GM21423 (cell line): ENCODE measurements at regions not wholly inside any gene's neighbourhood (a gene's known extent, or its start where the extent isn't known, plus 50 kb on each side); places are given as distances from the start of the nearest gene placed in this dataset.
"Not testable (repeated sequence)": the region's sequence is repeated elsewhere in the genome, so short reads cannot be mapped to it uniquely, and the experiment has no call there.

Experiments
- ATAC-seq: cut with Tn5 transposase; IDR thresholded peaks from one replicate; pipeline ENCODE4 v1.9.1; 2021; ENCODE audit warnings: mild to moderate bottlenecking, moderate library complexity; ENCODE audit not compliant: unreplicated experiment

- ATAC-seq: no peak
Observed at GRCh38 chr4:11693693-11694092, 265.0 kb upstream of the HS3ST1 start.

GRCh38 chr4:11691236-11691635, 262.5 kb upstream of the HS3ST1 start:
- ATAC-seq: no peak

GRCh38 chr4:11687727-11688126, 259.0 kb upstream of the HS3ST1 start:
- no peak for ATAC-seq

GRCh38 chr4:11685481-11685880, 256.8 kb upstream of the HS3ST1 start:
- ATAC-seq: no peak

GRCh38 chr4:11675051-11675800, 246.5 kb upstream of the HS3ST1 start:
- ATAC-seq: no peak

GRCh38 chr4:11670304-11670703, 241.6 kb upstream of the HS3ST1 start:
- ATAC-seq: no peak

GRCh38 chr4:11669156-11669555, 240.5 kb upstream of the HS3ST1 start:
- ATAC-seq: no peak

- no peak for ATAC-seq
Observed at GRCh38 chr4:11663114-11663513, 234.4 kb upstream of the HS3ST1 start.

GRCh38 chr4:11650801-11651596, 222.3 kb upstream of the HS3ST1 start:
- ATAC-seq: no peak

GRCh38 chr4:11647433-11647832, 218.7 kb upstream of the HS3ST1 start:
- ATAC-seq: no peak

GRCh38 chr4:11643081-11643480, 214.4 kb upstream of the HS3ST1 start:
- ATAC-seq: not testable (repeated sequence)

- ATAC-seq: no peak
Observed at GRCh38 chr4:11640584-11640983, 211.9 kb upstream of the HS3ST1 start.

GRCh38 chr4:11636551-11636950, 207.9 kb upstream of the HS3ST1 start:
- no peak for ATAC-seq

GRCh38 chr4:11636031-11636430, 207.3 kb upstream of the HS3ST1 start:
- ATAC-seq: no peak

- no peak for ATAC-seq
Observed at GRCh38 chr4:11635342-11635741, 206.6 kb upstream of the HS3ST1 start.

- ATAC-seq: no peak
Observed at GRCh38 chr4:11634283-11634682, 205.6 kb upstream of the HS3ST1 start.

GRCh38 chr4:11633430-11633829, 204.7 kb upstream of the HS3ST1 start:
- ATAC-seq: no peak

- no peak for ATAC-seq
Observed at GRCh38 chr4:11632483-11632882, 203.8 kb upstream of the HS3ST1 start.

GRCh38 chr4:11632025-11632424, 203.3 kb upstream of the HS3ST1 start:
- ATAC-seq: no peak

GRCh38 chr4:11631416-11631815, 202.7 kb upstream of the HS3ST1 start:
- ATAC-seq: no peak

- ATAC-seq: no peak
Observed at GRCh38 chr4:11628093-11628725, 199.5 kb upstream of the HS3ST1 start.

- ATAC-seq: no peak
Observed at GRCh38 chr4:11626066-11626465, 197.4 kb upstream of the HS3ST1 start.
